Fibroblast of lung (primary cell): ENCODE measurements at regions not wholly inside any gene's neighbourhood (a gene's known extent, or its start where the extent isn't known, plus 50 kb on each side); places are given as distances from the start of the nearest gene placed in this dataset.
A peak's percentile ranks its signal among the peaks of the same experiment; 100 is the strongest.

Experiments used
- DNase-seq, 2 donors: peaks; one replicate each; pipeline versions ENCODE4 v3.0.0 to v3.0.0-alpha.2; 2010; ENCODE audit warnings: low read depth in 2 of 2
- H2AFZ ChIP-seq: 2 replicates; pipeline ENCODE4 v1.5.1; 2012; ENCODE audit warnings: low read length, control low read depth, inconsistent platforms
- H3K27ac ChIP-seq: 2 replicates; pipeline ENCODE4 v1.5.1; 2011; ENCODE audit warnings: low read length, control low read depth; ENCODE audit not compliant: insufficient read depth
- H3K27me3 ChIP-seq: 2 replicates; pipeline ENCODE4 v1.5.1; 2011; ENCODE audit warnings: mild to moderate bottlenecking, low read length; ENCODE audit not compliant: control insufficient read depth, insufficient read depth
- H3K36me3 ChIP-seq: 2 replicates; pipeline ENCODE4 v1.5.1; 2011; ENCODE audit warnings: low read length; ENCODE audit not compliant: control insufficient read depth, insufficient read depth
- H3K4me1 ChIP-seq: 2 replicates; pipeline ENCODE4 v1.5.1; 2011; ENCODE audit warnings: low read length; ENCODE audit not compliant: control insufficient read depth, insufficient read depth; ENCODE audit errors: extremely low read depth
- H3K4me2 ChIP-seq: 2 replicates; pipeline ENCODE4 v1.5.1; 2011; ENCODE audit warnings: low read length, control low read depth; ENCODE audit not compliant: insufficient read depth; ENCODE audit errors: extremely low read depth
- H3K4me3 ChIP-seq, 4 experiments: fragments of 200-600 bp in 1 of 4; sonication (generic) in 1 of 4; replicated peaks in 1 of 4; 2 replicates each; pipeline ENCODE4 v1.5.1; 2011 to 2016; ENCODE audit warnings: low read length in 4 of 4, low read depth in 3 of 4, mild to moderate bottlenecking in 3 of 4, control low read depth in 2 of 4, inconsistent platforms in 1 of 4, mixed read lengths in 1 of 4; ENCODE audit not compliant: insufficient read depth in 1 of 4; ENCODE audit errors: control extremely low read depth in 1 of 4
- H3K79me2 ChIP-seq: 2 replicates; pipeline ENCODE4 v1.5.1; 2012; ENCODE audit warnings: mild to moderate bottlenecking, low read length, inconsistent platforms; ENCODE audit not compliant: control insufficient read depth, insufficient read depth
- H3K9ac ChIP-seq: 2 replicates; pipeline ENCODE4 v1.5.1; 2011; ENCODE audit warnings: mild to moderate bottlenecking, low read length, control low read depth; ENCODE audit not compliant: insufficient read depth
- H3K9me3 ChIP-seq: 2 replicates; pipeline ENCODE4 v1.5.1; 2012; ENCODE audit warnings: low read depth, low read length; ENCODE audit not compliant: control insufficient read depth, insufficient read depth
- H4K20me1 ChIP-seq: 2 replicates; pipeline ENCODE4 v1.5.1; 2011; ENCODE audit warnings: low read length; ENCODE audit not compliant: control insufficient read depth, insufficient read depth; ENCODE audit errors: extremely low read depth
- EZH2 ChIP-seq: IDR thresholded peaks from 2 replicates; pipeline ENCODE4 v1.5.1; 2012; ENCODE audit warnings: low read length, control low read depth, mild to moderate bottlenecking; ENCODE audit errors: missing control alignments
- TF ChIP-seq, protein P1 (sequence below), 2 donors: IDR thresholded peaks in 1 of 2; conservative IDR thresholded peaks in 1 of 2; 1 replicate in 1 of 2; 2 replicates in 1 of 2; pipeline ENCODE4 v1.5.1; 2011 to 2012; ENCODE audit warnings: low read length in 2 of 2, control low read depth in 1 of 2, inconsistent platforms in 1 of 2, low read depth in 1 of 2, mild to moderate bottlenecking in 1 of 2

DNA sequence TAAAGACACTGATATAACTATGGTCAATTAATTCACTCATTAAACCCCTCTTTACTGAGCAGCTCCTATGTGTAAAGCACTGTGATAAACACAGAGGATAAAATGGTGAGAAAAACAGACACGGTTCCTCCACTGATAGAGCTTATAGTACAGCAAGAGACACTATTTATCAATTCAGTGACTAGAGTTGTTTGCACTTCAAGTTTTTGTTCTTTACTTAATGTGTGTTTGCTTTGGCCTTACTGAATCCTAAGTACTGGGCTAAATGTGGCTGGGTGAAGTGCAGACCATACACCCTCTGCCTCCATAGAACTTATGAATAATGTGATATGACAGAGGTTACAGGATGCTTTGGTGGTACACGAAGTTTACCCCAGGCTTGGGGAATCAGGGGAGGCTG is 80.1 kb upstream of the ITGA1 start:
- H3K79me2 ChIP-seq, result no peaks in the 10 kb centered on the region
- no peak overlapping the region for H2AFZ ChIP-seq
- H3K4me1 ChIP-seq, result peaks cover 8% of the 10 kb centered on the region
- H3K9ac ChIP-seq, result no peak overlapping the region
- H3K9me3 ChIP-seq, result no peaks in the 10 kb centered on the region
- no peak overlapping the region for H3K4me2 ChIP-seq
- no peak overlapping the region for H3K27ac ChIP-seq
- no peak overlapping the region for H3K4me3 ChIP-seq
- TF ChIP-seq, protein P1, sequence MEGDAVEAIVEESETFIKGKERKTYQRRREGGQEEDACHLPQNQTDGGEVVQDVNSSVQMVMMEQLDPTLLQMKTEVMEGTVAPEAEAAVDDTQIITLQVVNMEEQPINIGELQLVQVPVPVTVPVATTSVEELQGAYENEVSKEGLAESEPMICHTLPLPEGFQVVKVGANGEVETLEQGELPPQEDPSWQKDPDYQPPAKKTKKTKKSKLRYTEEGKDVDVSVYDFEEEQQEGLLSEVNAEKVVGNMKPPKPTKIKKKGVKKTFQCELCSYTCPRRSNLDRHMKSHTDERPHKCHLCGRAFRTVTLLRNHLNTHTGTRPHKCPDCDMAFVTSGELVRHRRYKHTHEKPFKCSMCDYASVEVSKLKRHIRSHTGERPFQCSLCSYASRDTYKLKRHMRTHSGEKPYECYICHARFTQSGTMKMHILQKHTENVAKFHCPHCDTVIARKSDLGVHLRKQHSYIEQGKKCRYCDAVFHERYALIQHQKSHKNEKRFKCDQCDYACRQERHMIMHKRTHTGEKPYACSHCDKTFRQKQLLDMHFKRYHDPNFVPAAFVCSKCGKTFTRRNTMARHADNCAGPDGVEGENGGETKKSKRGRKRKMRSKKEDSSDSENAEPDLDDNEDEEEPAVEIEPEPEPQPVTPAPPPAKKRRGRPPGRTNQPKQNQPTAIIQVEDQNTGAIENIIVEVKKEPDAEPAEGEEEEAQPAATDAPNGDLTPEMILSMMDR (conservative IDR thresholded peaks at IDR 0.05 in 1 of 2, IDR thresholded peaks at IDR 0.05 in 1 of 2; ENCODE audit: low read depth in 1 of 2, low read length in 2 of 2), result no peak
- no peak for TF ChIP-seq EZH2
- no peaks in the 10 kb centered on the region for H3K36me3 ChIP-seq
- no peaks in the 10 kb centered on the region for H4K20me1 ChIP-seq
- no peaks in the 10 kb centered on the region for H3K27me3 ChIP-seq
- no peak for DNase-seq

DNA sequence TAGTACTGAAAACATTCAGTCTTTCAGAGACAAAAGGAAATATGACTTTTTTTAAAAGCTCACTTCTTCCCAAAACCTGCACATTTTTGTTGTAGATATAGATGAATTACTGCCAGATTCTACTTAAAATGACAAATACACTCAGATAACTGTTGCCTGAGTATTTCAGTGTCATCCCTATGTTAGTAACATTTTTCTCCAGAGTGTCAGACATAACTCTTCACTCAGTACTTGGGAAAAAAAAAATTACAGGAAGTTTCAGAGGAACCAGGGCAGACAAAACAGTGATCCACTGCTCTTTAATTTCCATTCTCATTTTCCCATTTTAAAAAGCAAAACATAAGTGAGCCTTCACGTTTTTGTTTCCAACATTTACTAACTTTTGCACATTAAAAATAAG is 79.3 kb upstream of the ITGA1 start:
- H2AFZ ChIP-seq, result no peak overlapping the region
- no peak overlapping the region for H3K4me3 ChIP-seq
- H3K9ac ChIP-seq, result no peak overlapping the region
- H3K4me2 ChIP-seq, result no peak overlapping the region
- no peaks in the 10 kb centered on the region for H3K36me3 ChIP-seq
- DNase-seq, result peak in 1 of 2 donors; percentile 8
- H3K9me3 ChIP-seq, result no peaks in the 10 kb centered on the region
- H3K79me2 ChIP-seq, result no peaks in the 10 kb centered on the region
- no peak overlapping the region for H3K27ac ChIP-seq
- TF ChIP-seq EZH2, result no peak
- TF ChIP-seq, protein P1 (conservative IDR thresholded peaks at IDR 0.05 in 1 of 2, IDR thresholded peaks at IDR 0.05 in 1 of 2; ENCODE audit: low read depth in 1 of 2, low read length in 2 of 2), result no peak
- no peaks in the 10 kb centered on the region for H4K20me1 ChIP-seq
- H3K27me3 ChIP-seq, result no peaks in the 10 kb centered on the region
- H3K4me1 ChIP-seq, result peaks cover 8% of the 10 kb centered on the region

DNA sequence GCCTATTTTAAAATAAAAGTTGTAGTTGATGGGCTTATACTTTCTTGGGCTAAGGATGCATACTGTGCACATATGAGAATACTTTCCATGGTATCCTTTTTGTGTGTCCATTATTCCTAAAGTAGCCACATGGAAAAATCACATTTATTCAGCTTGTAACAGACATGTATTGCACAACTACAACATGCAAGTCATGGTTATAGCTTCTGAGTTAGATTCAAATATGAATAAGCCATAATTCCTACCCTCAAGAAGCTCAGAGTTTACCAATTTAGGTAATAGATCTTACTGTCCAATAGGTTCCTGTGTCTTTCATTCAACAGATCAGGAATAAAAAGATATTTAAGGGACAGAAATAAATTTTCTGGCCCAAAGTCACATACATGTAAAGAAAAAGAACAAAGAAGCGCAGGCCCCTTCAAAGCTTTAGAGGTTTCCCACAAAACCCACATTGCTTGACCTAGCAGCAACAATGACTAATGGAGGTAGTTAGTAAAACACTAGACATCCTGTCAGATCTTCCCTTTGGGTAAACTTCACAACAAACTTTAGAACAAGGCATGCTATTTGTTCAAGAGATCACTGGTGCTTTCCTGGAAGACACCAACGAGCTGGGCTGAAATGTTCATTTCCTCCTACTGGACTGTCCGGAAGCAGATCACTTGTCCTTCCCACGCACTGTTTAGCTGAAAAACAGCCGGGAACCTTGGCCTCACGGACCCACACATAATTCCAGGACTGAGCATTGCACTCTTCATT is 78.4 kb upstream of the ITGA1 start:
- DNase-seq, result peak in 1 of 2 donors; percentile 69
- H3K9me3 ChIP-seq, result no peaks in the 10 kb centered on the region
- no peaks in the 10 kb centered on the region for H3K79me2 ChIP-seq
- H3K27me3 ChIP-seq, result no peaks in the 10 kb centered on the region
- no peak overlapping the region for H3K9ac ChIP-seq
- H3K4me2 ChIP-seq, result no peak overlapping the region
- peaks cover 8% of the 10 kb centered on the region for H3K4me1 ChIP-seq
- TF ChIP-seq, protein P1 (conservative IDR thresholded peaks at IDR 0.05 in 1 of 2, IDR thresholded peaks at IDR 0.05 in 1 of 2; ENCODE audit: low read depth in 1 of 2, low read length in 2 of 2), result no peak
- TF ChIP-seq EZH2, result no peak
- H3K4me3 ChIP-seq, result no peak overlapping the region
- no peak overlapping the region for H3K27ac ChIP-seq
- peak overlapping the region; percentile 53 for H2AFZ ChIP-seq
- H3K36me3 ChIP-seq, result no peaks in the 10 kb centered on the region
- H4K20me1 ChIP-seq, result no peaks in the 10 kb centered on the region
